SH-SY5Y (cell line): ENCODE measurements at regions not wholly inside any gene's neighbourhood (a gene's known extent, or its start where the extent isn't known, plus 50 kb on each side); places are given as distances from the start of the nearest gene placed in this dataset.

ENCODE experiments used
- GATA2 ChIP-seq: IDR thresholded peaks from 2 replicates; pipeline ENCODE4 v1.6.1; 2011; ENCODE audit warnings: mild to moderate bottlenecking, low read depth, low read length
- GATA3 ChIP-seq: IDR thresholded peaks from 2 replicates; pipeline ENCODE4 v1.6.1; 2011; ENCODE audit warnings: low read depth, mild to moderate bottlenecking, low read length, moderate library complexity

DNA sequence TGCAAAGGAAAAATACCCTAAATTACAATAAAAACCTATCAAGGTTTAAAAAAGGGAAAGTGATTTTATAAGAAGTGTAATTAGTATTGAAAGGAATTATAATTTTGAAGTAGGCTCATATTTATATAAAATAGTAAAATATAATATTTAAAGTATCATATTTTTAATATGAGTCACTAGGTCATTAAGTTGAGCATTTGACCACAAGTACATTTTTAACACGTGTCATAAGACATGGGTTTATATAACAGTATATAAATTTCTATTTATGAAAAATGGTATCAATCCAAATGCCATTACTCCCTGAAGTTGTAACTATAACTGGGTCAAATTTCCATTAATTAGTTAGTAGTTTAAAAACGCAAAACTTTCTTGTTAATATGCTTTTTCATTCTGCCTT lies 365.9 kb downstream of the COL11A1 start:
- TF ChIP-seq GATA3 (no peak), GATA2 (no peak)
